ENCODE measurements at regions not wholly inside any gene's neighbourhood (a gene's known extent, or its start where the extent isn't known, plus 50 kb on each side); places are given as distances from the start of the nearest gene placed in this dataset.

DNA sequence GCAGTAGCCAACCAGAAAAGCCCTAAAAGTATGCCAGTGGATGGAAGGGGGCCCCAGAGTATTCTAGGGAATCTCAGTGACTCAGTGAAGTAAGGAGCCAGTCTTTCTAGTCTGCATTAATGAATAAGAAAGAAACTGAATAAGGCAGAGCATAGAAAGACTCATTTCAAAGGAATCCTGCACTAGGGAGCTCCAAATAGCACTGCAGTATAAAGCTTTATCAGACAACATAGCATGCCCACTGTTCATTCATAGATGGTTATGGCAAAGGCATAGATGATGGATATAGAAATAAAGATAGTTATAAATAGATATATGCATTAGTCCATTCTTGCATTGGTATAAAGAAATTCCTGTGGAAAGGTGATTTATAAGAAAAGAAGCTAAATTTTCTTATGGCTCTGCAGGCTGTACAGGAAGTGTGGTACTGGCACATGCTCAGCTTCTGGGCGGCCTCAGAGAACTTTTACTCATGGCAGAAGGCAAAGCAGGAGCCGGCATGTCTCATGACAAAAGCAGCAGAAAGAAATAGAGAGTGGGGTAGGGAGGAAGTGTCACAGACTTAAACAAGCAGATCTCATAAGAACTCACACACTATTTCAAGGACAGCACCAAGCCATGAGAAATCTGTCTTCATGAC, 498.5 kb downstream of the CDY2B start:
- Histone ChIP-seq H3K4me3 (ENCODE audit: low read depth in 1 of 2, low read length in 2 of 2) (no peak overlapping the region), H3K4me2 (ENCODE audit: insufficient read depth, low read length) (no peak overlapping the region), H3K36me3 (ENCODE audit: insufficient read depth, low read length) (no peaks in the 10 kb centered on the region), H3K9ac (ENCODE audit: low read depth, low read length) (no peak overlapping the region), H4K20me1 (ENCODE audit: insufficient read depth, low read length) (no peaks in the 10 kb centered on the region), H3K79me2 (ENCODE audit: insufficient read depth, low read length) (no peaks in the 10 kb centered on the region), H3K4me1 (ENCODE audit: insufficient read depth, low read length) (no peaks in the 10 kb centered on the region), H3K27ac (ENCODE audit: low read length) (no peak overlapping the region), H3K27me3 (ENCODE audit: insufficient read depth, low read length, poor library complexity) (no peaks in the 10 kb centered on the region), H2AFZ (ENCODE audit: low read depth, low read length) (no peak overlapping the region), H3K9me3 (ENCODE audit: insufficient read depth, low read length, severe bottlenecking) (no peaks in the 10 kb centered on the region)
- TF ChIP-seq EZH2 (IDR thresholded peaks at IDR 0.05; ENCODE audit: borderline replicate concordance, low read depth, low read length, severe bottlenecking), result no peak
- TF ChIP-seq, protein P1, sequence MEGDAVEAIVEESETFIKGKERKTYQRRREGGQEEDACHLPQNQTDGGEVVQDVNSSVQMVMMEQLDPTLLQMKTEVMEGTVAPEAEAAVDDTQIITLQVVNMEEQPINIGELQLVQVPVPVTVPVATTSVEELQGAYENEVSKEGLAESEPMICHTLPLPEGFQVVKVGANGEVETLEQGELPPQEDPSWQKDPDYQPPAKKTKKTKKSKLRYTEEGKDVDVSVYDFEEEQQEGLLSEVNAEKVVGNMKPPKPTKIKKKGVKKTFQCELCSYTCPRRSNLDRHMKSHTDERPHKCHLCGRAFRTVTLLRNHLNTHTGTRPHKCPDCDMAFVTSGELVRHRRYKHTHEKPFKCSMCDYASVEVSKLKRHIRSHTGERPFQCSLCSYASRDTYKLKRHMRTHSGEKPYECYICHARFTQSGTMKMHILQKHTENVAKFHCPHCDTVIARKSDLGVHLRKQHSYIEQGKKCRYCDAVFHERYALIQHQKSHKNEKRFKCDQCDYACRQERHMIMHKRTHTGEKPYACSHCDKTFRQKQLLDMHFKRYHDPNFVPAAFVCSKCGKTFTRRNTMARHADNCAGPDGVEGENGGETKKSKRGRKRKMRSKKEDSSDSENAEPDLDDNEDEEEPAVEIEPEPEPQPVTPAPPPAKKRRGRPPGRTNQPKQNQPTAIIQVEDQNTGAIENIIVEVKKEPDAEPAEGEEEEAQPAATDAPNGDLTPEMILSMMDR (IDR thresholded peaks at IDR 0.05; ENCODE audit: borderline replicate concordance, extremely low read depth, low read length, poor library complexity, severe bottlenecking), result no peak
- DNase-seq (no peak), ATAC-seq (ENCODE audit: insufficient read depth, low read depth) (no peak)

DNA sequence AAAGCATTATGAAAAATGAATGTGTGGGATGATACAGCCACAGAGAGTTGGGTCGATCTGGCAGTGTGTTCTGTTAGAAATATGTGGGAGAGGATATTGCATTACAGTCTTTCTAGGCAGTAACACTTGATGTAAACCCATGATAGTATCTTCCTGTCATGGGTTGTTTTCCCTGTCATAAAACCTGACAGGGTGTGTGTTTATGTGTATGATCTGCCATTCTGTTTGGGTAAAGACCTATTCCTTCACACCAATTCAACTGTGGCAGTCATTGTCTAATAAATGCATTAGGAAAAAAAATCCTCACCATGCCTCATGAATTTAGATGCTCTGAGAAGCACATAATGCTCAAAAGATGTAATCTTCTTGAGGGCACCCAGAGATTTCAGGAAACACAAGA, 501.7 kb downstream of the CDY2B start:
- H3K9ac ChIP-seq (ENCODE audit: low read depth, low read length), result no peak overlapping the region
- DNase-seq, result no peak
- H3K36me3 ChIP-seq (ENCODE audit: insufficient read depth, low read length), result no peaks in the 10 kb centered on the region
- no peak overlapping the region for H3K27ac ChIP-seq (ENCODE audit: low read length)
- H3K27me3 ChIP-seq (ENCODE audit: insufficient read depth, low read length, poor library complexity), result no peaks in the 10 kb centered on the region
- no peak overlapping the region for H2AFZ ChIP-seq (ENCODE audit: low read depth, low read length)
- no peaks in the 10 kb centered on the region for H3K4me1 ChIP-seq (ENCODE audit: insufficient read depth, low read length)
- no peak for TF ChIP-seq EZH2 (IDR thresholded peaks at IDR 0.05; ENCODE audit: borderline replicate concordance, low read depth, low read length, severe bottlenecking)
- TF ChIP-seq, protein P1 (IDR thresholded peaks at IDR 0.05; ENCODE audit: borderline replicate concordance, extremely low read depth, low read length, poor library complexity, severe bottlenecking), result no peak
- H3K79me2 ChIP-seq (ENCODE audit: insufficient read depth, low read length), result no peaks in the 10 kb centered on the region
- H4K20me1 ChIP-seq (ENCODE audit: insufficient read depth, low read length), result no peaks in the 10 kb centered on the region
- no peak overlapping the region for H3K4me3 ChIP-seq (ENCODE audit: low read depth in 1 of 2, low read length in 2 of 2)
- H3K9me3 ChIP-seq (ENCODE audit: insufficient read depth, low read length, severe bottlenecking), result no peaks in the 10 kb centered on the region
- no peak overlapping the region for H3K4me2 ChIP-seq (ENCODE audit: insufficient read depth, low read length)
- no peak for ATAC-seq (ENCODE audit: insufficient read depth, low read depth)

DNA sequence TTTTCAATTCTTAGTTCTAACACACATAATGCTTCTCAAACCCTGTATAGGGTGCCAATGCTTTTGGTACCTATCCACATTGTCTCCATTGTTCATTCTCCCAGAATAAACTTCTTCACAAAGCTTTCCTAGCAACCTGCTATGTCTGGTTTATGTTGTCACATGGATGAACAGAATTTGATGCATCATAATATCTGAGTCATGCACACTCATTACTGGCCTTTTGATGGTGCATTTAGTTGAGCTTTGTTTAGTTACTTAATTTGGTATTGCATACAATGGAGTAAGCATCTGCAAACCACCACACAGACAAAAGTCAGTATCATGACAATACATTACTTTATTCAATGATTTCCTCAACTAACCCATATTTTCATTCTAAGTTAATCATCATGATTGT, 511.6 kb downstream of the CDY2B start:
- no peaks in the 10 kb centered on the region for H3K27me3 ChIP-seq (ENCODE audit: insufficient read depth, low read length, poor library complexity)
- H3K4me3 ChIP-seq (ENCODE audit: low read depth in 1 of 2, low read length in 2 of 2), result no peak overlapping the region
- no peak for DNase-seq
- no peaks in the 10 kb centered on the region for H3K36me3 ChIP-seq (ENCODE audit: insufficient read depth, low read length)
- no peaks in the 10 kb centered on the region for H3K4me1 ChIP-seq (ENCODE audit: insufficient read depth, low read length)
- H3K4me2 ChIP-seq (ENCODE audit: insufficient read depth, low read length), result no peak overlapping the region
- no peak for ATAC-seq (ENCODE audit: insufficient read depth, low read depth)
- no peaks in the 10 kb centered on the region for H3K79me2 ChIP-seq (ENCODE audit: insufficient read depth, low read length)
- no peak overlapping the region for H3K27ac ChIP-seq (ENCODE audit: low read length)
- no peaks in the 10 kb centered on the region for H3K9me3 ChIP-seq (ENCODE audit: insufficient read depth, low read length, severe bottlenecking)
- no peak for TF ChIP-seq EZH2 (IDR thresholded peaks at IDR 0.05; ENCODE audit: borderline replicate concordance, low read depth, low read length, severe bottlenecking)
- TF ChIP-seq, protein P1 (IDR thresholded peaks at IDR 0.05; ENCODE audit: borderline replicate concordance, extremely low read depth, low read length, poor library complexity, severe bottlenecking), result no peak
- H4K20me1 ChIP-seq (ENCODE audit: insufficient read depth, low read length), result no peaks in the 10 kb centered on the region
- no peak overlapping the region for H3K9ac ChIP-seq (ENCODE audit: low read depth, low read length)
- H2AFZ ChIP-seq (ENCODE audit: low read depth, low read length), result no peak overlapping the region

All from DND-41 (cell line).